Inferior parietal cortex (tissue), 1 donor: ENCODE measurements at regions not wholly inside any gene's neighbourhood (a gene's known extent, or its start where the extent isn't known, plus 50 kb on each side); places are given as distances from the start of the nearest gene placed in this dataset.

Source experiments
- DNase-seq: peaks from one replicate; pipeline ENCODE4 v3.0.0-alpha.2; 2016; ENCODE audit errors: extremely low spot score

GRCh38 chr22:47463220-47463619, 700.8 kb downstream of the TBC1D22A start:
- no peak for DNase-seq

GRCh38 chr22:47460861-47461260, 698.4 kb downstream of the TBC1D22A start:
- DNase-seq, result no peak

GRCh38 chr22:47460176-47460575, 697.7 kb downstream of the TBC1D22A start:
- DNase-seq, result no peak

- no peak for DNase-seq
Measured at GRCh38 chr22:47458348-47458747, 695.9 kb downstream of the TBC1D22A start.

GRCh38 chr22:47457509-47458300, 695.3 kb downstream of the TBC1D22A start:
- DNase-seq, result no peak

- no peak for DNase-seq
Measured at GRCh38 chr22:47457021-47457420, 694.6 kb downstream of the TBC1D22A start.

GRCh38 chr22:47456031-47456430, 693.6 kb downstream of the TBC1D22A start:
- DNase-seq, result no peak

- no peak for DNase-seq
Measured at GRCh38 chr22:47453049-47453448, 690.6 kb downstream of the TBC1D22A start.

- DNase-seq, result no peak
Measured at GRCh38 chr22:47452184-47452583, 689.7 kb downstream of the TBC1D22A start.

GRCh38 chr22:47450876-47451475, 688.5 kb downstream of the TBC1D22A start:
- peak; percentile 47 for DNase-seq

- DNase-seq, result no peak
Measured at GRCh38 chr22:47449508-47450270, 687.2 kb downstream of the TBC1D22A start.

- DNase-seq, result no peak
Measured at GRCh38 chr22:47448231-47449223, 686.1 kb downstream of the TBC1D22A start.

- no peak for DNase-seq
Measured at GRCh38 chr22:47446821-47447810, 684.7 kb downstream of the TBC1D22A start.

- DNase-seq, result no peak
Measured at GRCh38 chr22:47446331-47446730, 683.9 kb downstream of the TBC1D22A start.

GRCh38 chr22:47445716-47446290, 683.4 kb downstream of the TBC1D22A start:
- no peak for DNase-seq

- DNase-seq, result no peak
Measured at GRCh38 chr22:47445212-47445611, 682.8 kb downstream of the TBC1D22A start.

- DNase-seq, result no peak
Measured at GRCh38 chr22:47444746-47445065, 682.3 kb downstream of the TBC1D22A start.

- no peak for DNase-seq
Measured at GRCh38 chr22:47443836-47444745, 681.6 kb downstream of the TBC1D22A start.

- DNase-seq, result no peak
Measured at GRCh38 chr22:47442821-47443220, 680.4 kb downstream of the TBC1D22A start.
